PC-3 (cell line): ENCODE measurements at regions not wholly inside any gene's neighbourhood (a gene's known extent, or its start where the extent isn't known, plus 50 kb on each side); places are given as distances from the start of the nearest gene placed in this dataset.

ENCODE experiments used
- EZH2 ChIP-seq: fragments of 300-600 bp; sonication (generic); IDR thresholded peaks from one replicate; pipeline ENCODE4 v1.6.1; 2017; ENCODE audit warnings: antibody characterized with exemption, mild to moderate bottlenecking, low read length; ENCODE audit not compliant: unreplicated experiment
- EZH2phosphoT487 ChIP-seq: fragments of 300-600 bp; sonication (generic); IDR thresholded peaks from 2 replicates; pipeline ENCODE4 v1.6.1; 2018; ENCODE audit warnings: mild to moderate bottlenecking, antibody characterized with exemption, low read length, borderline replicate concordance
- TF ChIP-seq, protein P1 (sequence below): fragments of 300-600 bp; sonication (generic); conservative IDR thresholded peaks from 2 replicates; pipeline ENCODE4 v1.5.1; 2017; ENCODE audit warnings: antibody characterized with exemption, low read depth, mild to moderate bottlenecking, low read length

DNA sequence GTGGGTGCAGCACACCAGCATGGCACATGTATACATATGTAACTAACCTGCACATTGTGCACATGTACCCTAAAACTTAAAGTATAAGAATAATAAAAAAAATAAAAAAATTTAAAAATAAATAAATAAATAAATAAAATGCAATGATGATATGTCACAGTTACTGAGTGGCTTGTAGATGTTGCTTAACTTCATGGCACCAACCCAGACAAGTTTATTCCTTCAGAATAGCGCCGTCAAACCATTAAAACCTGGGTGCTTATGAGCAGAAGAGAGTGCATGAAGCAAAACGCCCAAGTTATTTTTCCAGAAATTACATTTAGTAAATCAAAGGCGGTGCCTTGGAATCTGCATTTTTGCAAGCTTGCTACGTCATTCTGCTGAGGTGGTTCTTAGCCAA, 417.9 kb downstream of the AEBP2 start:
- TF ChIP-seq, protein P1, sequence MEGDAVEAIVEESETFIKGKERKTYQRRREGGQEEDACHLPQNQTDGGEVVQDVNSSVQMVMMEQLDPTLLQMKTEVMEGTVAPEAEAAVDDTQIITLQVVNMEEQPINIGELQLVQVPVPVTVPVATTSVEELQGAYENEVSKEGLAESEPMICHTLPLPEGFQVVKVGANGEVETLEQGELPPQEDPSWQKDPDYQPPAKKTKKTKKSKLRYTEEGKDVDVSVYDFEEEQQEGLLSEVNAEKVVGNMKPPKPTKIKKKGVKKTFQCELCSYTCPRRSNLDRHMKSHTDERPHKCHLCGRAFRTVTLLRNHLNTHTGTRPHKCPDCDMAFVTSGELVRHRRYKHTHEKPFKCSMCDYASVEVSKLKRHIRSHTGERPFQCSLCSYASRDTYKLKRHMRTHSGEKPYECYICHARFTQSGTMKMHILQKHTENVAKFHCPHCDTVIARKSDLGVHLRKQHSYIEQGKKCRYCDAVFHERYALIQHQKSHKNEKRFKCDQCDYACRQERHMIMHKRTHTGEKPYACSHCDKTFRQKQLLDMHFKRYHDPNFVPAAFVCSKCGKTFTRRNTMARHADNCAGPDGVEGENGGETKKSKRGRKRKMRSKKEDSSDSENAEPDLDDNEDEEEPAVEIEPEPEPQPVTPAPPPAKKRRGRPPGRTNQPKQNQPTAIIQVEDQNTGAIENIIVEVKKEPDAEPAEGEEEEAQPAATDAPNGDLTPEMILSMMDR, result no peak
- no peak for TF ChIP-seq EZH2
- TF ChIP-seq EZH2phosphoT487, result no peak
